Neural progenitor cell (in vitro differentiated cells): ENCODE measurements at regions not wholly inside any gene's neighbourhood (a gene's known extent, or its start where the extent isn't known, plus 50 kb on each side); places are given as distances from the start of the nearest gene placed in this dataset.

Experiments used
- CTCF ChIP-seq: fragments of 200-600 bp; sonication (generic); IDR thresholded peaks from 2 replicates; pipeline ENCODE4 v1.5.1; 2017; ENCODE audit warnings: antibody characterized with exemption, mild to moderate bottlenecking
- EZH2 ChIP-seq: fragments of 200-600 bp; sonication (generic); IDR thresholded peaks from 2 replicates; pipeline ENCODE4 v1.6.1; 2017; ENCODE audit warnings: antibody characterized with exemption, mild to moderate bottlenecking, moderate library complexity

GRCh38 chr2:187644981-187645380, 90.7 kb upstream of the TFPI start:
- TF ChIP-seq CTCF, result no peak
- no peak for TF ChIP-seq EZH2
